ENCODE measurements at regions not wholly inside any gene's neighbourhood (a gene's known extent, or its start where the extent isn't known, plus 50 kb on each side); places are given as distances from the start of the nearest gene placed in this dataset.
"Not testable (repeated sequence)": the region's sequence is repeated elsewhere in the genome, so short reads cannot be mapped to it uniquely, and the experiment has no call there.

DNA sequence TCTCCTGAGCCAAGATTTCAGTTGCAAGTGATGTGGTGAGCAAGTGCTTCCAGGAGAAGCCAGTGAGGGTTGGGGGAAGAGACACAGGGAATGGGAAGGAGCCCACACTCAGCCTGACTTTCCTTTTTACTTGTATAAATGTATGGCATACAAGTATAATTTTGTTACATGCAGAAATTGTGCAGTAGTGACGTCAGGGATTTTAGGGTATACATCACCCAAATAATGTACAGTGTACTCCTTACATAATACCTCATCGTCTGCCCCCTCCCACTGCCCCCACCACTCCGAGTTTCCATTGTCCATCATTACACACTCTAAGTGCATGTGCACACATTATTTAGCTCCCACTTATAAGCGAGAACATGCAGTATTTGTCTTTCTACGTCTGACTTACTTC is 68.7 kb upstream of the GBA3 start:
- H3K4me1 ChIP-seq (ENCODE audit: control insufficient read depth in 2 of 3, insufficient read depth in 2 of 3, low read depth in 1 of 3, low read length in 3 of 3); H3K4me3 ChIP-seq (ENCODE audit: low read length in 3 of 3); H3K9ac ChIP-seq (ENCODE audit: low read length in 3 of 3); intact Hi-C loops (cut with DNase I); FAIRE-seq; H3K27ac ChIP-seq (ENCODE audit: low read depth in 2 of 2, low read length in 2 of 2); DNase-seq; H3K36me3 ChIP-seq (ENCODE audit: control insufficient read depth in 2 of 3, insufficient read depth in 3 of 3, low read length in 3 of 3); H3K9me3 ChIP-seq (ENCODE audit: control insufficient read depth in 2 of 3, insufficient read depth in 1 of 3, low read length in 3 of 3); H3K27me3 ChIP-seq (ENCODE audit: control insufficient read depth, insufficient read depth, low read length): not testable (repeated sequence)

DNA sequence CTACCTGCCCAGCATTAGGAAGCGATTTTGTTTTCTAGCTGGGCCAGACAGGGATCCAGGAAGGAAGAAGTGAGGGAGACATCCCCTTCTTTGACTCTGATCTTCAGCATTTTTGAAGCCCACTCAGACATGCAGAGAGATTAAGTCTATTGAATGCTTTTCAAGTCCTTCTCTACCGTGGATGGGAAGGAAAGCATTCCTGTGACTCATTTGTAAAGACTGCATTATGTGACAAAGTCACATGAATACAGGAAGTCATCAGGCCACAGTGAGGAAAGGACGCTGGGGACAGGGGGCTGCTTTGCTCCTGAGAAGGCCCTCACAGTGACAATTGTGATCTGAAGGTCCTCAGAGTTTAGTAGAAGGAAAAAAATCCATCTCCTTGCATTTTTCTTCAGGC is 67.4 kb upstream of the GBA3 start:
- TF ChIP-seq, protein P1, sequence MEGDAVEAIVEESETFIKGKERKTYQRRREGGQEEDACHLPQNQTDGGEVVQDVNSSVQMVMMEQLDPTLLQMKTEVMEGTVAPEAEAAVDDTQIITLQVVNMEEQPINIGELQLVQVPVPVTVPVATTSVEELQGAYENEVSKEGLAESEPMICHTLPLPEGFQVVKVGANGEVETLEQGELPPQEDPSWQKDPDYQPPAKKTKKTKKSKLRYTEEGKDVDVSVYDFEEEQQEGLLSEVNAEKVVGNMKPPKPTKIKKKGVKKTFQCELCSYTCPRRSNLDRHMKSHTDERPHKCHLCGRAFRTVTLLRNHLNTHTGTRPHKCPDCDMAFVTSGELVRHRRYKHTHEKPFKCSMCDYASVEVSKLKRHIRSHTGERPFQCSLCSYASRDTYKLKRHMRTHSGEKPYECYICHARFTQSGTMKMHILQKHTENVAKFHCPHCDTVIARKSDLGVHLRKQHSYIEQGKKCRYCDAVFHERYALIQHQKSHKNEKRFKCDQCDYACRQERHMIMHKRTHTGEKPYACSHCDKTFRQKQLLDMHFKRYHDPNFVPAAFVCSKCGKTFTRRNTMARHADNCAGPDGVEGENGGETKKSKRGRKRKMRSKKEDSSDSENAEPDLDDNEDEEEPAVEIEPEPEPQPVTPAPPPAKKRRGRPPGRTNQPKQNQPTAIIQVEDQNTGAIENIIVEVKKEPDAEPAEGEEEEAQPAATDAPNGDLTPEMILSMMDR (IDR thresholded peaks at IDR 0.05; ENCODE audit: borderline replicate concordance, extremely low read depth, insufficient read depth), result no peak
- FAIRE-seq (no peak), DNase-seq (no peak)
- Histone ChIP-seq H3K9ac (ENCODE audit: low read length in 3 of 3) (no peak overlapping the region), H3K36me3 (ENCODE audit: control insufficient read depth in 2 of 3, insufficient read depth in 3 of 3, low read length in 3 of 3) (no peaks in the 10 kb centered on the region), H3K4me3 (ENCODE audit: low read length in 3 of 3) (no peak overlapping the region), H3K4me1 (ENCODE audit: control insufficient read depth in 2 of 3, insufficient read depth in 2 of 3, low read depth in 1 of 3, low read length in 3 of 3) (no peaks in the 10 kb centered on the region), H3K27me3 (ENCODE audit: control insufficient read depth, insufficient read depth, low read length) (no peaks in the 10 kb centered on the region), H3K27ac (ENCODE audit: low read depth in 2 of 2, low read length in 2 of 2) (no peak overlapping the region), H3K9me3 (ENCODE audit: control insufficient read depth in 2 of 3, insufficient read depth in 1 of 3, low read length in 3 of 3) (no peaks in the 10 kb centered on the region)
- intact Hi-C loops (cut with DNase I), result no loop called here

DNA sequence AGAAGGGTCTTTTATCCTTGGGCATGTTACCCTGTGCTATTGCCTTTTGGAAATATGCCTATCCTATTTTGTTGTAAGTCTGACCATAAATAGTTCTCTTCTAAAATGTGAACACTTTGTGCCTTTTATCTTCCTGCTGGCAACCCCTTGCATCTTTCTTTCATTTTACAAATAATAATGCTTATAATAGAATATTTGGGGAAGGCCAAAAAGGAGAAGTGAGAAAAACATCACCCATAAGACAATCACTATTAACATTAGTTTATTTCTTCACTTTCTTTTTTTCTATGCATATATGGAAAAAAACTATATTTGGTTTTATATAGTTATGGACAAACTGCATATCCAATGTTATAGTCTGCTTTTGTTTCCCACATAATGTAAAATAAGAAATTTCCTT is 64.9 kb upstream of the GBA3 start:
- FAIRE-seq, DNase-seq: not testable (repeated sequence)

DNA sequence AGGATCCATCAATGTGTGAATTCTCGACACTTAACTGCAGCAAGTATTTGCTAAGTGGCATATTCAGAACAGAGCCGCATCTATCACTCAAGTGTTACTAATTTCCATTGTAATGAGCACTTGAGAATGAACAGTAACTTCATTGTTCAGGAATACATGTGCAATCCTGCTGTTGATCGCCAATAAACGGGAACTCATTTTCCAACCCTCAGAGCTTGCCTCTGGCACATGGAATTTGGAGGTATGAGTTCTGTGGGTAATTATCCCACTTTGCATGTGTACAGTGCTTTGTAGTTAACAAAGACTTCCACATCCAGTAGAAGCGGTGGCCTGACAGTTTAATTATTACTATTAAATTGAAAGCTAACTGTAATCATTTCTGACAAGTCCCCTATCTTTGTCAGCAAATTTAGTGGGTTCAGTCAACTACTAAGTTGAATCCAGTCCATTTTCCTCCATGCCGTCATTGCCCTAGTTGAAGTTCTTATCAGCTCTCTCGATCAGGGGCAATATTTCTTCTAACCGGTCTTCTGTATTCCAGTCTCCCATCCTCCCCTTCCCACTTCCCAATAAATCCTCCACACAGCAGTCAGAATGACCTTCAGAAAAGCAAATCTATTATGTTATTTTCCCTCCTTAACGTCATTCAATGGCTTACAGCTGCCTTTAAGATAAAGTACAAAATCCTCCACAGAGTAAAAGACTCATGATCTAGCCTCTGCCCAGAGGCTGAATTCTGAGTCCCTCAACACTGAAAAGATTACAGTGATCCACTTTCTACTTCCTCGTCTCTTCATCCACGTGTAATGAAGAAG is 62.4 kb upstream of the GBA3 start:
- peak in 2 of 5 donors; percentile 7 to 9 for DNase-seq
- H3K27me3 ChIP-seq (ENCODE audit: control insufficient read depth, insufficient read depth, low read length); H3K27ac ChIP-seq (ENCODE audit: low read depth in 2 of 2, low read length in 2 of 2); H3K36me3 ChIP-seq (ENCODE audit: control insufficient read depth in 2 of 3, insufficient read depth in 3 of 3, low read length in 3 of 3); intact Hi-C loops (cut with DNase I); H3K9ac ChIP-seq (ENCODE audit: low read length in 3 of 3); H3K9me3 ChIP-seq (ENCODE audit: control insufficient read depth in 2 of 3, insufficient read depth in 1 of 3, low read length in 3 of 3); H3K4me1 ChIP-seq (ENCODE audit: control insufficient read depth in 2 of 3, insufficient read depth in 2 of 3, low read depth in 1 of 3, low read length in 3 of 3); FAIRE-seq; H3K4me3 ChIP-seq (ENCODE audit: low read length in 3 of 3): not testable (repeated sequence)

More for the DNA sequence above, 64.9 kb upstream of the GBA3 start:
- H3K4me3 ChIP-seq (ENCODE audit: low read length in 3 of 3); H3K27me3 ChIP-seq (ENCODE audit: control insufficient read depth, insufficient read depth, low read length); H3K9me3 ChIP-seq (ENCODE audit: control insufficient read depth in 2 of 3, insufficient read depth in 1 of 3, low read length in 3 of 3); intact Hi-C loops (cut with DNase I); H3K36me3 ChIP-seq (ENCODE audit: control insufficient read depth in 2 of 3, insufficient read depth in 3 of 3, low read length in 3 of 3); H3K4me1 ChIP-seq (ENCODE audit: control insufficient read depth in 2 of 3, insufficient read depth in 2 of 3, low read depth in 1 of 3, low read length in 3 of 3); H3K9ac ChIP-seq (ENCODE audit: low read length in 3 of 3); H3K27ac ChIP-seq (ENCODE audit: low read depth in 2 of 2, low read length in 2 of 2): not testable (repeated sequence)

DNA sequence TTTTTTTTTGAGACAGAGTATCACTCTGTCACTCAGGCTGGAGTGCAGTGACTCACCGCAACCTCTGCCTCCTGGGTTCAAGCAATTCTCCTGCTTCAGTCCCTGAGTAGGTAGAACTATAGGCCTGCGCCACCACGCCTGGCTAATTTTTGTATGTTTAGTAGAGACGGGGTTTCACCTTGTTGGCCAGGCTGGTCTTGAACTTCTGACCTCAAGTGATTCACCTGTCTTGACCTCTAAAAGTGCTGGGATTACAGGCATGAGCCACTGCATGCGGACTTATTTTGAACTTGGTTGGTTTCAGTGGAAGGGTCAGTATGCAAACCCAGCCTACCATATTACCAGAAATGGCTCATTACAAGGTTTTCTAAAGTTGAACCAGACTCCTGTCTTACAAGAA is 61.6 kb upstream of the GBA3 start:
- H3K4me3 ChIP-seq (ENCODE audit: low read length in 3 of 3); H3K4me1 ChIP-seq (ENCODE audit: control insufficient read depth in 2 of 3, insufficient read depth in 2 of 3, low read depth in 1 of 3, low read length in 3 of 3); H3K9me3 ChIP-seq (ENCODE audit: control insufficient read depth in 2 of 3, insufficient read depth in 1 of 3, low read length in 3 of 3); H3K27ac ChIP-seq (ENCODE audit: low read depth in 2 of 2, low read length in 2 of 2); DNase-seq; intact Hi-C loops (cut with DNase I); H3K9ac ChIP-seq (ENCODE audit: low read length in 3 of 3); H3K27me3 ChIP-seq (ENCODE audit: control insufficient read depth, insufficient read depth, low read length); H3K36me3 ChIP-seq (ENCODE audit: control insufficient read depth in 2 of 3, insufficient read depth in 3 of 3, low read length in 3 of 3); FAIRE-seq: not testable (repeated sequence)

All from kidney (tissue), 13 donors.